ENCODE measurements at regions not wholly inside any gene's neighbourhood (a gene's known extent, or its start where the extent isn't known, plus 50 kb on each side); places are given as distances from the start of the nearest gene placed in this dataset.
"Not testable (repeated sequence)": the region's sequence is repeated elsewhere in the genome, so short reads cannot be mapped to it uniquely, and the experiment has no call there.

DNA sequence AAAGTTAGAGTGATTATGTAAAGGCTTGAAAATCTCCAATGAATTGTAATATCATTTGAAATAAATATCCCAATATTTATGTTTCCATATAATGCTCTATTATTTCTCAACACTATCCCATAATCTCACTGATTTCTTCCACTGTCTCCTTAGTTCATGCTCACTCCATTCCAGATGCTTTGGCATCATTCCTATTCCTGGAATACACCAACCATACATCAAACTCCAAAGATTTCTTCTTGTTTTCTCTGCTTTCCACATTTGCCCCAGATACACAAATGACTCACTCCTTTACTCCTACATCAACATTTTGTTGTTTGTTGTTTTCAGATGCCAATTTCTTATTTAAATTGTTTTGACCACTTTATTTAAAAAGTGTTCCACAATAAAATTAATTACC, 1390.8 kb downstream of the ZPLD1 start:
- DNase-seq = no peak

- DNase-seq = no peak
These were observed 1395.0 kb downstream of the ZPLD1 start for GRCh38 chr3:103829723-103830326.

DNA sequence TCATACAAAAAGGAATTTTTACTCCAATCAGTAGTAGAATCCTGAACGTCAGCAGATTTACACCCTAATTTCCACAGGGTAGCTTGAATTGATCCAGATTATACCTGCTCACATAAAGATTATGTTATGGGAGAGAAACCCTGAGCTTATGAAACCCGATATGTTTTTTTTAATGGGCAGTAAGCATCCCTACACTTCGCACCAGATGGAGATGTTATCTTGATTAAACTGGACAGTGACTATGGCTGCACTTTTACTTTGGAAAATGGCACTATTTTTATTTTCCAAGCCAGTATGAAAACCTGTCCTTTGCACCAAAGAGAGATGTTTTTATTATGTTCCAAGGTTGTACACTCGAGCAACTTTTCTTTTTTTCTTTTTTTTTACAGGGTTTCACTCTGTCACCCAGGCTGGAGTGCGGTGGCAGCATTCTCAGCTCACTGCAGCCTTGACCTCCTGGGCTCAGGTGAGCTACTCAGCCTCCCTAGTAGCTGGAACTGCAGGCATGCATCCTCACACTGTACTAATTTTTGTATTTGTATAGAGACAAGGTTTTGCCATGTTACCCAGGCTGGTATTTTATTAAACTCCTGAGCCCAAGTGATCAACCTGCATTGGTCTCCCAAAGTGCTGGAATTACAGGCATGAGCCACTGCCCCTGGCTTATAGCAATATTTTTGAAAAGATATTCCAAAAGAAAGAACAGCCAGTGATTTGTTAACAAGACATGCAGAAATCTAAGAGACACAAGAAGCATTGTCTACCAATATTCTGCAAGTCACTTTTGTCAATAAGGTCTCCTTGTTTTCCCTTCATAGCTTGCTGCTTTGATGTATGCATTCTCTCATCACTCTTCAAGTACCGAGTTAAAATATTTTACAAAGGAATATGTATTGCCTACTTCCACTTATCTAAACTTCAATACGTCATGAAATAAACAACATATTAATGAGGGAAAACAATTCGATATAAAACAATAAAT, 1412.6 kb downstream of the ZPLD1 start:
- DNase-seq = no peak

DNA sequence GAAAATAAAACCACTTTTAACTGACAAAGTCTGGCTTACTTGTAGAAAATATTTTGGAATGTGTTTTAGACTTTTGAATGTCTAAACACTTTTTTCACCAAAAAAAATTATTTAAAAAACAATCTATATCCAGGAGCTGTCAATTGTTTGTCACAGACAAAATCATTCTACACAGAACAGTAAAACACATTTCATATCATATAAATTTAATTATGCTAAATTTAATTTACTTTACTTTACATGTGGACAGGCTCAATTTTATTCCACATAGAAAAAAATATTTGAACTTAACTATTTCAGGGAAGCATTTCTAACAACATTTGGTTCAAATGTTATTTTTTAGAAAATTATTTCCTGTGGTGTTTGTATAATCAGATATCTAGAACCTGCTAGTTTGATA, 1417.0 kb downstream of the ZPLD1 start:
- no peak for DNase-seq

DNA sequence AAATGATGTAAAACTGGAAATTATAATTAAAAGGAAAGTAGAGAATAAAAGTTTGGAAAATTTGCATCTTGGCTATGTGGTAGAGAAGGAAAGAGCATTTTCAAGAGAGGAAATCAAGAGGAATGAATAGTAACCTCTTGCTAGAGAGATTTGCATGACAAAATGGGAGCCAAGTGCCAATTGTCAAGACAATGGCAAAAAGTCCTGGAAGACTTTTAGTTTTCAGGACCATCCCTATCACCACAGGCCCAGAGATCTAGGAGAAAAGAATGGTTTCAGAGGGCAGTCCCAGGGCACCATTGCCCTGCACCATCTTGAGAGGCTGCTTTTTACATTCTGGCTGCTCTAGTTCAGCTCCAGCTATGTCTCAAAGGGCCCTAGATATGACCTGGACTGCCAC, 1427.6 kb downstream of the ZPLD1 start:
- no peak for DNase-seq

DNA sequence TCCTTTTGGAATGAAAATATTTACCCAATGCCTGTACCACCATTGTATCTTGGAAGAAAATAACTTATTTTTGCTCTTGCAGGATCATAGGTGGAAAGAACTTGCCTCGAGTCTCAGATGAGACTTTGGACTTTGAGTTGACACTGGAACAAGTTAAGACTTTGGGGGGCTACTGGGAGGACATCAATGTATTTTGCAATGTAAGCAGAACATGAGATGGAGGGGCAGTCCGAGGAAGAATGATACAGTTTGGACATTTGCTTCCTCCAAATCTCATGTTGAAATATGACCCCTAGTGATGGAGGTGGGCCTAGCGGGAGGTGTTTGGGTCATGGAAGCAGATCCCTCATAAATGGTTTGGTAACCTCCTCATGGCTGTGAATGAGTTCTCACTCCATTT, 1428.6 kb downstream of the ZPLD1 start:
- no peak for DNase-seq

GRCh38 chr3:103866113-103866512, 1431.3 kb downstream of the ZPLD1 start:
- DNase-seq = no peak

DNA sequence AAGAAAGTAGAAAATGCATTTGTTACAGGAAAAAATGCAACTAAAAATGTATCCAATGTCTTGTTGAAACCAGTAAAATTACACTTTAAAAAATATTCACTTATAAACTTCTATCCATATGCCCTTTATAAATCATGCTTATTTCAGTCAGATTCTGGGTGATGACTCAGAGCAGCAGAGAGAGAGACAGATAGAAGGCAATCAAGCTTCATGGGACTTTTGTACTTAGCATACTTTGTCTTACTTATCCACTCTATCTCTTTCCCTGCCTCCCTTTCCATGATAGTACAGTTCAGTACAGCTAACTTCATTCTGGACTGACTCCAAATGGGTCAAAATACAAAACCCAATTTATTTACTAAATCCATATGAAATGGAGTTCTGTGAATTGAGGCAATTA, 1438.2 kb downstream of the ZPLD1 start:
- no peak for DNase-seq

- DNase-seq = no peak
These were observed 1439.2 kb downstream of the ZPLD1 start for GRCh38 chr3:103873897-103874545.

GRCh38 chr3:103881809-103882208, 1447.0 kb downstream of the ZPLD1 start:
- not testable (repeated sequence) for DNase-seq

GRCh38 chr3:103889675-103890074, 1454.9 kb downstream of the ZPLD1 start:
- no peak for DNase-seq

- no peak for DNase-seq
These were observed 1459.5 kb downstream of the ZPLD1 start for GRCh38 chr3:103894162-103894822.

GRCh38 chr3:103899328-103899727, 1464.5 kb downstream of the ZPLD1 start:
- DNase-seq = no peak

- no peak for DNase-seq
These were observed 1461.7 kb upstream of the ALCAM start for GRCh38 chr3:103904991-103905390.

DNA sequence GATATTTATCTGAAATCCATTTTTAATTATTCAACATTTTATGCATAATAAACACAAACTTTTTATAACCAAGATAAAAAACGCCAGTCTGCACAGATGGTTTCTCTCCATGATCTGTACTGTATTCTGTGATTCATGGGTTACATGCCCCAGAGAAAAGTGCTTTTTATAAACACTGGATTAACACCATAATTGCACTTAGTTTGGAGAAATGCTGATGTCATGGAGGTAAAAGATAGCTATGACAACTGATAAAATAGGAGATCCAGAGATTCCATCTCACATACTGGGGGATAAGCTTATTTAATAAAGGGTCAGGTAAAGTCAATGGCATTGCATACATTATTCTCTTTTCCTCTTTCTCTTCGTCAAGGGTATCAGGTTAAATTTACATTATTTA, 1460.4 kb upstream of the ALCAM start:
- DNase-seq = no peak

- no peak for DNase-seq
These were observed 1459.9 kb upstream of the ALCAM start for GRCh38 chr3:103906808-103907207.

DNA sequence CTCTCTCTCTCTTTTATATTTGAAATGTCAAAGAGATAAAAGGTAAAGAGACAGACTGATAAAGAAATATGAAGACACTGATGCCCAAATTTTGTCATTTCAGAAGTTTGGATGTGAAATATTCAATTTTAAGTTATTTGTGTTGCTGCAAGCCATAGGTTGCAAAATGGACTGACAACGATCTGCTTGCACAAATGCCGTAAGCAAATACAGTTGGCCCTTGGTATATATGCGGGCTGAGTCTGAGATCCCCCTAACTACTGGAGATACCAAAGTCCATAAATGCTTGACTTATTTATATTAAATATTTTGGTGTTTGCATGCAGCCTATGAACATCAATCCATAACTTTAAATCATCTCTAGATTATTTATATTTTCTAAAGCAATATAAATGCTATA, 1459.1 kb upstream of the ALCAM start:
- no peak for DNase-seq

GRCh38 chr3:103909395-103909794, 1457.3 kb upstream of the ALCAM start:
- DNase-seq = no peak

- DNase-seq = no peak
These were observed 1448.4 kb upstream of the ALCAM start for GRCh38 chr3:103918336-103918735.

DNA sequence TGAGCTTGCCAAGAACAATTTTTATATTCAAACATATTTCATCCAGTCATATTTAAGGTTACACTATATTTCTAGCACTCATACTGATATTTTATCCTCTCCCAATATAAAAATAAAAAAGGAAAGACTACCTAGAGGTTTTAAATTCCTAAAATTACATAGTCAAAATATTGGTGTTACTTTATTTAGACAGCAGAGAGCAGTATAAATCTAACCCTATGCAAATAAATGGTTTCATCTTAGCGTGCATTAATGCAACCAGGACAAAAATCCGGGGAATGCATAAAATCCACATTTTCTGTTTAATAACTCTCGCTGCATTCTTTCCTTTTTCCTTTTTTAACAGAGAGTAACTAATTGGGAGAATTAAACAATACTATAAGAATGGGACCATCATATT, 1447.4 kb upstream of the ALCAM start:
- no peak for DNase-seq

DNA sequence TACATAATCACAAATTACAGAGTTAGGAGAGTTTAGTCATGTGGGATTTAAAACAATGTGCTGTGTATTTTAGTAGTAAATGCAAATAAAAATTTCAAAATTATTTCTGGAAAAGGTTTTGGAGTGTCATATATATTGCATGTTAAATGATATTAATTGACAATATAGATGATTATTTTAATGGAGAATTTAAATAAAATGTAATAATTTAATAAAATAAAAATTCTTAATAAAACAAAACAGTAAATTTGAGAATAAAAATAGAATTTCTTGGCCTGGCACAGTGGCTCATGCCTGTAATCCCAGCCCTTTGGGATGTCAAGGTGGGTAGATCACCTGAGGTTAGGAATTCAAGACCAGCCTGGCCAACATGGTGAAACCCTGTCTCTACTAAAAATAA, 1442.8 kb upstream of the ALCAM start:
- no peak for DNase-seq

GRCh38 chr3:103924544-103924943, 1442.2 kb upstream of the ALCAM start:
- no peak for DNase-seq

GRCh38 chr3:103926936-103927335, 1439.8 kb upstream of the ALCAM start:
- DNase-seq = no peak
